Medulla oblongata (tissue), 1 donor: ENCODE measurements at regions not wholly inside any gene's neighbourhood (a gene's known extent, or its start where the extent isn't known, plus 50 kb on each side); places are given as distances from the start of the nearest gene placed in this dataset.
"Not testable (repeated sequence)": the region's sequence is repeated elsewhere in the genome, so short reads cannot be mapped to it uniquely, and the experiment has no call there.

ENCODE experiments used
- DNase-seq: peaks from one replicate; pipeline ENCODE4 v3.0.0-alpha.2; 2015; ENCODE audit errors: extremely low spot score

DNA sequence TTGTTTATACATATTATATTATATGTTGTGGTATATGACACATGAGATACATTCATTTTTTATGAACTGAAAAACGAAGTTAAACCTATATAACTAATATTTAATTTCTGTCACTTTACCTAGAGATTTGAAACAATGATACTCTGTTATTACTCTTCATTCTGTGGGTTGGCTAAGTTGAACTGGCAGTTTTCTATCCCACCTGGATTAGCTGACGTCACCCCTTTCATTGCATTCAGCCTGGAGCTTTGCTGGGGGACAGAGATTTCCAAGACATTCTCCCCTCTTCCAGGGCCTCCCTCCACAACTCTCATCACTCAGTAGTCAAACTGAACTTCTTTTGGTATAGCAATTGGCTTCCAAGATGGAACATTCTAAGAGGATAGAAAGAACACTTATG is 309.2 kb upstream of the SATB1 start:
- DNase-seq = no peak

DNA sequence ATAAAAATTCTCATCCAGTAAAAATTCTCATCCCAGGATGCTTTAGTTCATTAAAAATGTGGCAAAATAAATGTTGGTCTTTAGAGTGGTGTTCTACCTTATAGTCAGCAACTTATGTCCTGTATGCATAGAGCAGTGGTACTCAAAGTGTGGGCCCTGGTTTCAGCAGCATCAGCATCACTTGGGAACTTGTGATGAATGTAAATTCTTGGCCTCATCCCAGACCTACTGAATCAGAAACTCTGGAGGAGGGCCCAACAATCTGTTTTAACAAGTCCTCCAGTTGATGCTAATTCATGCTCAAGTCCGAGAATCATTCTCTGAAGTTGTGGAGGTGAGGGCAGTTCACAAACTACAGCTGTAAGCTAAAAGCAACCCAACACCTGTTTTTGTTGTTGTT is 307.3 kb upstream of the SATB1 start:
- DNase-seq = no peak

DNA sequence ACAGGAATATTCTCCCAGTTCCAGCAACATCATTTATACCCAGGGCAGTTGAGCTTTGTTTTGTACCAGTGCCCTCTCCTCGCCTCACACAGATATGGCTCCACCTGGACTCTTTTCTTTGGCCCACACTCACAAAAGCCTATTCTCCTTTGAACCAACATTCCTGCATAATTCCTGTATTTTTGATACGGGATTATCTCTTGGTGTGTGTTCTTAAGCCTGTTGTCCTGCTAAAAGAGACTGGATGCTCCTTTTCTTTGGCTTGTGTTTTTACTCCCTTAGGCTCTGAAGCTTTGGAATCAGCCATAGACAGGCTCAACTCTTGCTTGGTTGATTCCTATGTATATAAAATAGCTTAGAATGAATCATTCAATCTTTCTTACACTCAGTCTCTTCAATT is 305.4 kb upstream of the SATB1 start:
- no peak for DNase-seq

- DNase-seq = no peak
Observed at GRCh38 chr3:18729671-18730070, 304.5 kb upstream of the SATB1 start.

GRCh38 chr3:18725668-18726407 is 300.7 kb upstream of the SATB1 start:
- peak; percentile 32 for DNase-seq

GRCh38 chr3:18724456-18724855 is 299.3 kb upstream of the SATB1 start:
- no peak for DNase-seq

- DNase-seq = no peak
Observed at GRCh38 chr3:18723206-18723810, 298.2 kb upstream of the SATB1 start.

DNA sequence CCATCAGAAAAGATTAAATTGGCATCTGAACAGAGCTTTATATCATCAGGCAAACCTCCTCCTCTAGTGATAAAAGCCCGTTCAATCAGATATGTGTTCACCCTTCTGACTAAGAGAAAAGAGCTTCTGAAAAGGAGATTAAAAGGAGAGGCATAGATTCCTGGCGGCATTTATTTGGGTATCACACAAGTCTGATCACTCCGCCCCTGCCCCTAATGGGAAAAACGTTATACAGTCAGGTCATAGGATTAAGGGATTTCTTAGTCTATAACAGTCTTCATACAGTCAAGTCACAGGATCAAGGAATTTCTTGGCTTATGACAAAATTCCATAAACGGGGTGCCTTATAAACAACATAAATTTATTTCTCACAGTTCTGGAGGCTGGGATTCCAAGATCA is 295.4 kb upstream of the SATB1 start:
- DNase-seq = no peak

DNA sequence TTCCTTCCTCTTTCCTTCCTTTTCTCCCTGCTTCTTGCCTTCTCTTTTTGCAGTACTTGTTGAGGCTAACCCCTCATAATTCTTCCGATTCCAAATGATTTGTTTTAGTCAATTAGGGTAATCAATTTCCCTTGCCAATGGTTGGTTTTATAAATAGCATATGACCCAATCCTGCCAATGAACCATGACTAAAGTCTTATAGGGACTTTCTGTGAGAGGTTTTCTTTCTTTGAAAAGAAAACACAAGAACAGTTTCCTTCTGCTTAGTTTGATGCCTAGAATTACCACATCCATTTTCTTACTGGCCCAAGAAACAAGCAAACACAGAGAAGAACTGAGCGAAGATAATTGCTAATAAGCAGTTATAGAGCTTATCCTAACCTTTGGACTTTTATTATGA is 292.5 kb upstream of the SATB1 start:
- DNase-seq = no peak

- DNase-seq = no peak
Observed at GRCh38 chr3:18716821-18717220, 291.7 kb upstream of the SATB1 start.

GRCh38 chr3:18716101-18716500 is 291.0 kb upstream of the SATB1 start:
- no peak for DNase-seq

GRCh38 chr3:18715208-18715607 is 290.1 kb upstream of the SATB1 start:
- DNase-seq = no peak

GRCh38 chr3:18713577-18713951 is 288.4 kb upstream of the SATB1 start:
- DNase-seq = no peak

- DNase-seq = no peak
Observed at GRCh38 chr3:18712713-18713576, 287.8 kb upstream of the SATB1 start.

- no peak for DNase-seq
Observed at GRCh38 chr3:18704326-18704725, 279.2 kb upstream of the SATB1 start.

DNA sequence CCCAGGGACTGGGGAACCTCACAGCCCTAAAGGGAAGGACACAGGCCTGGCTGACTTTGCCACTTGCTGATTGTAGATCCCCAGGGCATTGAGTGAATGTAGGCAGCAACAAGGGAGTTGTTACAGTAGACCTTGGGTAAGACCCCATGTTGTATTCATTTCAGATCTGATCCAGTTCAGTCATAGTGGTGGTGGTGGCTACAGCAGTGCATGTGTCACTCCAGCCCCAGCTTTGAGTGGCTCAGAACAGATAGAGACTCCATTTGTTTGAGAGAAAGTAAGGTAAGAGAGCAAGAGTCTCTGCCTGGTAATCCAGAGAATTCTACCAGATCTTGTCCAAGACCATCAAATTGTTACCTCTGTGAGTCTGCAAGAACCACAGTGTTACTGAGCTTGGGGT is 278.7 kb upstream of the SATB1 start:
- DNase-seq = no peak

DNA sequence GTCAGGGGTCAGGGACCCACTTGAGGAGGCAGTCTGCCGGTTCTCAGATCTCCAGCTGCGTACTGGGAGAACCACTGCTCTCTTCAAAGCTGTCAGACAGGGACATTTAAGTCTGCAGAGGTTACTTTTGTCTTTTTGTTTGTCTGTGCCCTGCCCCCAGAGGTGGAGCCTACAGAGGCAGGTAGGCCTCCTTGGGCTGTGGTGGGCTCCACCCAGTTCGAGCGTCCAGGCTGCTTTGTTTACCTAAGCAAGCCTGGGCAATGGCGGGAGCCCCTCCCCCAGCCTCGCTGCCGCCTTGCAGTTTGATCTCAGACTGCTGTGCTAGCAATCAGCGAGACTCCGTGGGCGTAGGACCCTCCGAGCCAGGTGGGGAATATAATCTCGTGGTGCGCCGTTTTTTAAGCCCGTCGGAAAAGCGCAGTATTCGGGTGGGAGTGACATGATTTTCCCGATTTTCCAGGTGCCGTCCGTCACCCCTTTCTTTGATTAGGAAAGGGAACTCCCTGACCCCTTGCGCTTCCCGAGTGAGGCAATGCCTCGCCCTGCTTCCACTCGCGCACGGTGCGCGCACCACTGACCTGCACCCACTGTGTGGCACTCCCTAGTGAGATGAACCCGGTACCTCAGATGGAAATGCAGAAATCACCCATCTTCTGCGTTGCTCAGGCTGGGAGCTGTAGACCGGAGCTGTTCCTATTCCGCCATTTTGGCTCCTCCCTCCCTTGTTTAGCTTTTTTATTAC is 268.6 kb upstream of the SATB1 start:
- not testable (repeated sequence) for DNase-seq

DNA sequence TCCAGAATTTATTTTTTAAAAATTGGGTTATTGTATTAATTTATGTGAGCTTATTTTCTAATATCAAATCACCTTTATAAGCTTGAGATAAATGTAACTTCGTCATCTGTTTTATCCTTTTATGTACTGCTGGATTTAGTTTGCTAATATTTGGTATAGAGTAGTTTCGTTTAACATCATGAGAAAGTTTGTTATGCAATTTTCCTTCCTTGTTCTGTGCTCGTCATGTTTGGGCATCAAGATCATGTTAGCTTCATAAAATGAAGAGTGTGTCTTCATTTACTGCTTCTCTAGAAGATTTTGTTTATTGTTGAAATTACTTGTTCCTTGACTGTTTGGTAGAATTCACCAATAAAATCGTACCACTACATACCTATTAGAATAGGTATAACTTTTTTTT is 262.1 kb upstream of the SATB1 start:
- DNase-seq = no peak

DNA sequence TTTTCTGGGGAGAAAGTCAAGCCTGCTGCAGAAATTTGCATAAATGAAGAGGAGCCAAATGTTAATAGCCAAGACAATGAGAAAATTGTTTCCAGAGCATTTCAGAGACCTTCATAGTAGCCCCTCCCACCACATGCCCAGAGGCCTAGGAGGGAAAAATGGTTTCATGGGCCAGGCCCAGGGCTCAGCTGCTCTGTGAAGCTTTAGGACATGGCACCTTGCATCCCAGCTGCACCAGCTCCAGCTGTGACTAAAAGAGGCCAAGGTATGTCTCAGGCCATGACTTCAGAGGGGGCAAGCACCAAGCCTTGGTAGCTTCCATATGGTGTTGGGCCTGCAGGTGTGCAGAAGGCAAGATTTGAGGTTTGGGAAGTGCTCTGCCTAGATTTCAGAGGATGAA is 258.8 kb upstream of the SATB1 start:
- no peak for DNase-seq

DNA sequence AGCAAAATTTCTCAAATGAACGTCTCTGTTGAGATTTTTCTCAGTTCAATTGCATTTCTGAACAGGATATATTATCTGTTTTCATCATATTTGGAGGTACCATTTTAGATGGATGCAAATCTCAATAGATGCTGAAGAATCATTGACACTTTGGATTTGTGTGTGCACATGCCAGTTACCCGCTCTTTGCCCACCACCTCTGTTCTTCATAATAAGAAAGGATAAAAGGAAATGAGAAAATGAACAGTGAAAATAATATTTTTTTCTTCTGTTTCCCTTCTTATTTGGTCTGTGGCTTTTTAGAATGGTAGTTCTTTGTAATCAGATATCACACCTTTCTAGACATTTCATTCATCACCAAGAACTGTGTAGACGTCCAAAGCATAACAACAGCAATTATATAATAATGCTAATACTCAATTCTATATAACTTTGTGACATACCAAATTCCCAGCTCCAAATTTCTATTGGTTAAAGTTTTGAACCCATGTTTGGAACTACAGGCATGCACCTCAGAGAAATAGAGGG is 256.7 kb upstream of the SATB1 start:
- no peak for DNase-seq

DNA sequence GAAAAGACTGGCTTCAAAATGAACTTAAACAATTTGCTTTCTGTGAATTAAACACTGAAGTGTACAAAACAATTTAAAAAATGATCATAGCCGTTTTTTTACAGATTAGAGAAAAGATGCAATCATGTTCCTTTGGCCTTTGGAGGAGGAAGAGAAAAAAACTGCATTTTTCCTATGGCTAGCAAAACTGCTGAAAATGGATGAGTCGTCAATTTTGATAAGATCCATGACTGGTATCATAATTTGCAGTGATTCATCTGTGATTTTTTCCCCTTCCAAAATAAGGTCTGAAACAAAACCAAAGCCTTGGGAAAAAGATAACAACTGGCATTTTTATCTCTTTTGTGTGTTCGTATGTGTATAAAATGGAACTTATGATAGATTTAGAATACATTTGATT is 255.6 kb upstream of the SATB1 start:
- no peak for DNase-seq

GRCh38 chr3:18679238-18679637 is 254.1 kb upstream of the SATB1 start:
- no peak for DNase-seq
